MCF 10A (cell line): ENCODE measurements at regions not wholly inside any gene's neighbourhood (a gene's known extent, or its start where the extent isn't known, plus 50 kb on each side); places are given as distances from the start of the nearest gene placed in this dataset.
"Not testable (repeated sequence)": the region's sequence is repeated elsewhere in the genome, so short reads cannot be mapped to it uniquely, and the experiment has no call there.

Experiments used
- BruUV-seq: library from RNA; stranded (reverse); fragments of 400-500 nt; replicated peaks from 2 replicates; lab custom pipeline; 2021; lab: Mats Ljungman, UMichigan
- CTCF ChIA-PET: fragments of 300-600 bp; sonication (Branson Sonifier 250); formaldehyde crosslinking; extraction: SDS; loops from one replicate; lab custom pipeline; 2021; ENCODE audit warnings: antibody characterized with exemption, inconsistent platforms; lab: Yijun Ruan, JAX
- POLR2A ChIA-PET: fragments of 300-600, 350-650 bp; sonication (Branson Sonifier 250); formaldehyde crosslinking; extraction: SDS; loops from one replicate; lab custom pipeline; 2020; ENCODE audit warnings: antibody characterized with exemption, inconsistent platforms; lab: Yijun Ruan, JAX
- DNase-seq: peaks from one replicate; pipeline ENCODE4 v3.0.0-alpha.2; 2018; ENCODE audit not compliant: unreplicated experiment
- H3K27ac Mint-ChIP-seq: one replicate; pipeline ENCODE4 v1.8.0; 2022; ENCODE audit warnings: mild to moderate bottlenecking, low read depth, mixed read lengths; ENCODE audit not compliant: unreplicated experiment
- H3K27me3 Mint-ChIP-seq: one replicate; pipeline ENCODE4 v1.8.0; 2022; ENCODE audit warnings: mixed read lengths; ENCODE audit not compliant: insufficient read depth, unreplicated experiment
- H3K36me3 Mint-ChIP-seq: one replicate; pipeline ENCODE4 v1.8.0; 2022; ENCODE audit warnings: mild to moderate bottlenecking, moderate library complexity, mixed read lengths; ENCODE audit not compliant: insufficient read depth, unreplicated experiment
- H3K4me1 Mint-ChIP-seq: one replicate; pipeline ENCODE4 v1.8.0; 2022; ENCODE audit warnings: mixed read lengths; ENCODE audit not compliant: insufficient read depth, unreplicated experiment
- H3K4me3 Mint-ChIP-seq: one replicate; pipeline ENCODE4 v1.8.0; 2022; ENCODE audit warnings: mild to moderate bottlenecking, moderate library complexity, mixed read lengths; ENCODE audit not compliant: unreplicated experiment
- H3K9me3 Mint-ChIP-seq: one replicate; pipeline ENCODE4 v1.8.0; 2022; ENCODE audit warnings: mixed read lengths; ENCODE audit not compliant: unreplicated experiment
- intact Hi-C: fragments of 100-400 bp; cut with micrococcal nuclease; formaldehyde crosslinking; loops from 2 replicates; pipeline ENCODE4 v1.14.1; 2022
- TF ChIP-seq, protein P1 (sequence below): fragments of 200-600 bp; IDR thresholded peaks from one replicate; pipeline ENCODE4 v1.8.0; 2022; ENCODE audit warnings: antibody characterized with exemption, mild to moderate bottlenecking; ENCODE audit not compliant: unreplicated experiment

- H3K36me3 Mint-ChIP-seq, result no peaks in the 10 kb centered on the region
- H3K27ac Mint-ChIP-seq, result no peak overlapping the region
- POLR2A ChIA-PET, result no interaction called here
- no peaks in the 10 kb centered on the region for H3K27me3 Mint-ChIP-seq
- intact Hi-C loops, result no loop called here
- H3K9me3 Mint-ChIP-seq, result no peaks in the 10 kb centered on the region
- CTCF ChIA-PET, result no interaction called here
- BruUV-seq, result no TSS peak
- TF ChIP-seq, protein P1, sequence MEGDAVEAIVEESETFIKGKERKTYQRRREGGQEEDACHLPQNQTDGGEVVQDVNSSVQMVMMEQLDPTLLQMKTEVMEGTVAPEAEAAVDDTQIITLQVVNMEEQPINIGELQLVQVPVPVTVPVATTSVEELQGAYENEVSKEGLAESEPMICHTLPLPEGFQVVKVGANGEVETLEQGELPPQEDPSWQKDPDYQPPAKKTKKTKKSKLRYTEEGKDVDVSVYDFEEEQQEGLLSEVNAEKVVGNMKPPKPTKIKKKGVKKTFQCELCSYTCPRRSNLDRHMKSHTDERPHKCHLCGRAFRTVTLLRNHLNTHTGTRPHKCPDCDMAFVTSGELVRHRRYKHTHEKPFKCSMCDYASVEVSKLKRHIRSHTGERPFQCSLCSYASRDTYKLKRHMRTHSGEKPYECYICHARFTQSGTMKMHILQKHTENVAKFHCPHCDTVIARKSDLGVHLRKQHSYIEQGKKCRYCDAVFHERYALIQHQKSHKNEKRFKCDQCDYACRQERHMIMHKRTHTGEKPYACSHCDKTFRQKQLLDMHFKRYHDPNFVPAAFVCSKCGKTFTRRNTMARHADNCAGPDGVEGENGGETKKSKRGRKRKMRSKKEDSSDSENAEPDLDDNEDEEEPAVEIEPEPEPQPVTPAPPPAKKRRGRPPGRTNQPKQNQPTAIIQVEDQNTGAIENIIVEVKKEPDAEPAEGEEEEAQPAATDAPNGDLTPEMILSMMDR, result no peak
- H3K4me1 Mint-ChIP-seq, result no peaks in the 10 kb centered on the region
- no peak for DNase-seq
- no peak overlapping the region for H3K4me3 Mint-ChIP-seq
Observed at GRCh38 chr12:38424436-38424835, 107.9 kb downstream of the ALG10B start.

DNA sequence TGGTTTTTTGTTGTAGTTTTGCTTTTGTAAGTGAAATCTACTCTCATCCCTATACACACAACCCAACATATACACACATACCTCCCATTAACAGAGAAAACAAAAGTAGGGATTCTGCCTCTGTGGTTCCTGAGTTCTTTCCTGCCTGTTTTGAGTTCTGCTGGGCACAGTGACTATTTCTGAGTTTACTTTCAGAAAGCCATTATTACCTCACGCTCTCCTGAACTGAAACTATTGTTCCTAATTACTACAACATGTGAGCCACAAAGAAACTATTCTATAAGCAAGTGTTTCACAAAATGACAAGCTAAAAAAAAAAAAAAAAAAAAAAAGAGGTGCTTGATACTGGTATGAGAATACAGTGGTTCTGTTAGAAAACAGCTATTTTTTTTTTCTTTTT lies 110.9 kb downstream of the ALG10B start:
- H3K4me1 Mint-ChIP-seq, result peaks cover 2% of the 10 kb centered on the region
- H3K27ac Mint-ChIP-seq, result peak overlapping the region; percentile 21
- CTCF ChIA-PET, result interaction anchor here (1.0 kb wide), 1 partner anchor 9 kb away, joined by 3 read pairs; no protein-coding TSS in a partner anchor
- BruUV-seq, result no TSS peak
- no peak for DNase-seq
- TF ChIP-seq, protein P1, result no peak
- H3K36me3 Mint-ChIP-seq, result no peaks in the 10 kb centered on the region
- POLR2A ChIA-PET, result no interaction called here
- no peaks in the 10 kb centered on the region for H3K27me3 Mint-ChIP-seq
- H3K9me3 Mint-ChIP-seq, result no peaks in the 10 kb centered on the region
- intact Hi-C loops, result no loop called here
- H3K4me3 Mint-ChIP-seq, result no peak overlapping the region

DNA sequence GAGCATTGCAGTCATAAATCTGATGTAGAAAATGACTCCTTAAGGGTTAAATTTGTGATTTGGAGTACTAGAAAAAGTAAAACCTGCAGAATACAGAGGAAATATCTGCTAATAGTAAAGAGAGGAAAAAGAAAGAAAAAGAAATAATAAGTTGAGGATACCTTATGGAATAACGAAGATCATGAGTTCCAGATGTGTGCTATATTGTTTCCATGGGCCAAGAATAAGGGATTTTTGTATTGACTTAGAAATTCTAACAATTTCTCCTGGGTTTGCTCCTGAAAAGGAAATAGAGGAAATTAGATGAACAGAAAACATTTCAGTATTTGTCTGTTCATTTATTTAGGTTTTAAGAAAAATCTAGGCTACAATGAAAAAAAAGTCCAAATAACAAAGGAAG lies 115.3 kb downstream of the ALG10B start:
- no peaks in the 10 kb centered on the region for H3K36me3 Mint-ChIP-seq
- POLR2A ChIA-PET, result no interaction called here
- intact Hi-C loops, result no loop called here
- H3K27ac Mint-ChIP-seq, result no peak overlapping the region
- peaks cover 5% of the 10 kb centered on the region for H3K4me1 Mint-ChIP-seq
- CTCF ChIA-PET, result no interaction called here
- no TSS peak for BruUV-seq
- no peak overlapping the region for H3K4me3 Mint-ChIP-seq
- DNase-seq, result no peak
- H3K9me3 Mint-ChIP-seq, result no peaks in the 10 kb centered on the region
- TF ChIP-seq, protein P1, result no peak
- H3K27me3 Mint-ChIP-seq, result no peaks in the 10 kb centered on the region

DNA sequence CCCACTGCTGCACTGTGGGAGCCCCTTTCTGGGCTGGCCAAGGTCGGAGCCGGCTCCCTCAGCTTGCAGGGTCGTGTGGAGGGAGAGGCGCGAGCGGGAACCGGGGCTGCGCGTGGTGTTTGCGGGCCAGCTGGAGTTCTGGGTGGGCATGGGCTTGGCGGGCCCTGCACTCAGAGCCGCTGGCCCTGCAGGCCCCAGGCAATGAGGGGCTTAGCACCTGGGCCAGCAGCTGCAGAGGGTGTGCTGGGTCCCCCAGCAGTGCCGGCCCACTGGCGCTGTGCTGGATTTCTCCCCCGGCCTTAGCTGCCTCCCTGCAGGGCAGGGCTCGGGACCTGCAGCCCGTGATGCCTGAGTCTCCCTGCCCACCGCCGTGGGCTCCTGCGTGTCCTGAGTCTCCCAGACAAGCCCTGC lies 125.3 kb downstream of the ALG10B start:
- intact Hi-C loops, BruUV-seq, DNase-seq, H3K4me3 Mint-ChIP-seq, H3K9me3 Mint-ChIP-seq, H3K36me3 Mint-ChIP-seq, CTCF ChIA-PET, H3K27ac Mint-ChIP-seq, H3K27me3 Mint-ChIP-seq, H3K4me1 Mint-ChIP-seq: not testable (repeated sequence)
- POLR2A ChIA-PET, result interaction anchor here (0.6 kb wide), 1 partner anchor 551 kb away, joined by 3 read pairs; no protein-coding TSS in a partner anchor

DNA sequence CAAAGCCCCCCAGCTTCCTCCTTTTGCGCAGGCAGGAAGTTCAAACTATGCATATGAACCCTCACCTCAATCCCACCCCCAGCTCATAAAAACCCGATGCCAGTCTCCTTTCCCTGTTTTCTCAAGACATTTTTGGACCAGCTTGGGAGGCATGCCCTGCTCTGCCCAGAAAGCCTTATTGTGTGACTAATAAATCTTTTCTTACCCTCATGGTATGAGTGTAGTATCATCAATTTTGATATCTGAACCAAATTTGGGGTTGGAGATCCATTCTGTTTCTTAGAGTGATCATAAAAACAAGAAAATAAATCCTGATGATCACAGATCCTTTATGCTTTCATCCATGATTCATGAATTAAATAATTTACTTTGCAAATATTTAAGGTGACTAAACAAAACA lies 128.5 kb downstream of the ALG10B start:
- Mint-ChIP-seq H3K9me3 (no peaks in the 10 kb centered on the region), H3K36me3 (no peaks in the 10 kb centered on the region), H3K4me1 (no peaks in the 10 kb centered on the region), H3K27ac (no peak overlapping the region), H3K4me3 (no peak overlapping the region), H3K27me3 (no peaks in the 10 kb centered on the region)
- no peak for DNase-seq
- ChIA-PET CTCF (no interaction called here), POLR2A (no interaction called here)
- intact Hi-C loops, result no loop called here
- BruUV-seq, result no TSS peak
- TF ChIP-seq, protein P1, result no peak
